Activated CD8-positive, alpha-beta memory T cell treated with anti-CD3 and anti-CD28 coated beads for 48 hours (primary cell): ENCODE measurements at regions not wholly inside any gene's neighbourhood (a gene's known extent, or its start where the extent isn't known, plus 50 kb on each side); places are given as distances from the start of the nearest gene placed in this dataset.
"Not testable (repeated sequence)": the region's sequence is repeated elsewhere in the genome, so short reads cannot be mapped to it uniquely, and the experiment has no call there.

Experiments
- DNase-seq, 3 experiments: peaks; one replicate each; pipeline ENCODE4 v3.0.0-alpha.2; 2020; ENCODE audit warnings: low read depth in 2 of 3, low spot score in 2 of 3

DNA sequence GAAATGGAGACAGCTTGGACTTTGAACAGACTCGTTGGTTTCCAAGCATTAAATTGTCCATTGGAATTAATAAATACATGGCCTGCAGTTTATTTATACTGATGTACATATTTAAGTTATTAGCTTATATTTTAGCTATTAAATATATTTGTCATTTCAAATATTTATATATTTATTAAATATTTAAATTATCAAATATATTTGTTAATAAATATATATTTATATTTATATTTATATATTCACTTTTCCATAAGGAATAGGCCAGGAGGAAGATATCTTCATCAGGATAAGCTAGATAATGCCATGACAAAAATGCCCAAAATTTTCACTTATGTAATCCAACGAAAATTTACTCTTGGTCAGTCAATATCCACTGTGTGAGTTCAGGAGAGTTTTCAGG lies 229.9 kb downstream of the ZNF608 start:
- no peak for DNase-seq

DNA sequence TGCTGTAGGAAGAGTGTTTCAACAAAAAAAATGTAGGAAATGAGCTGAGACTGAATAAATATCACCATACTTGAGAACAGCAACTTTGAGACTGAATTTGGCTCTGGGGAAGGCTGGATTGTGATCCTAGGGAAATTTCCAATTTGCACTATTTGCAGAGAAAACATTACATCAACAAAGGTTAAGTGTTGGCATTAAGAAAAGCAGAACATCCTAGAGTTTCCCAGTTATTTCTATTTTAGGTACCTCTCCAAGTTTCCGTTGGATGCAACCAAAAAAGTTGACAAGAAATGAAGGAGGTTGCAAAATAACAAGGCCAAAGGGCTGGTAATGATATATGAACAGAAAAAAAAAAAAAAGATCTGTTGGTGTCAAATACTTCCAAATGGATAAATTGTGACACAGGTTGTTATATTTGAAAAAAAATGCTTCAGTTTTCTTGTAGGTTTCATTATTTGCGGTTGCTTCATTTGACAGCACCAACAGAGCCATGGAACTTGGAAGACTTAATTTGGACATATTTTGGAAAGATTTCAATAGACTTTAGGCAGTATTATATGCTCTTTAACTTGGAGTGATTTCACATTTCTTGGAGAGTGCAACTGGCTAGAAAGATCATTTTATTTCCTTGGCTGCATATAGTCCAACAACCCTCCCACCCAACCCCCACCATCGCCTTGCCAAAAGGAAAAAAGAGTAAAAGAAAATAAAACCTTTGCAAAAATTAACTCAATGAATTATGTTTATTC lies 230.8 kb downstream of the ZNF608 start:
- DNase-seq = no peak

DNA sequence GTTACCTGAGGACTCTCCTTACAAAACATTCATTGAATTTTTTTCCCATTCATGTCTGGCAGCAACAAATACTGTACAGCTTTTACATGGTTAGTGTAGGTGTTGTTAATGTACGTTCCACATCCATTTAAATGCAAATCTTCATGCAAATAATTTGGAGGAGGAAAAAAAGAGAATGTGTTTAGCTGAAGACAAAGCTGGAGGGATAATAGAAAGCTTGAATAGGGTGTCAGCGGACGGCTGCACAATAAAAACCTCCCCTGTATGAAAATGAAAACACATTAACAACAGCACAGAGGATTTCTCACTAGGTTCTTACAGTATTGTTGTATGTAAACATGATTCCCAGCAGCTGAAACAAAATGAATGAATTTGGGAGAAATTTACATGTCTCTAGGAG lies 231.5 kb downstream of the ZNF608 start:
- DNase-seq = no peak

- DNase-seq = no peak
Observed at GRCh38 chr5:124512952-124513632, 233.3 kb downstream of the ZNF608 start.

DNA sequence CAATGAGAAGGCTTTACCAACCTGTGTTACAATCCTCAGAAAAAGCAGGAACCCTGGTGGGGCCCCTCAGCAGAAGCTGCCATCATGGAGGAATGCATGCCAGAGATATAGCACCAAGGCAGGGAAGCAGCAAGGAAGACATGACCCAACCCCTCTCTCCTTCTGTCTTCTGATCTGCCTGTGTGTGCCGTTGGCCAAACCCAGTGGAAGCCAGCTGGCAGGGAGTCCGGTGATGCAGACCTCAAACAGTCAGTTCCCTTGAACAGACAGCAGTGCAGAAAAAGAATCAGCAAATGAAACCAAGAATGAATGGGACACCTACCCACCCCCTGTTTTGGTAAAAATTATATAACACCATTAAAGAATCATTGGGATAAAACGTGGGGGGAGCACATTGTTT lies 234.2 kb downstream of the ZNF608 start:
- no peak for DNase-seq

DNA sequence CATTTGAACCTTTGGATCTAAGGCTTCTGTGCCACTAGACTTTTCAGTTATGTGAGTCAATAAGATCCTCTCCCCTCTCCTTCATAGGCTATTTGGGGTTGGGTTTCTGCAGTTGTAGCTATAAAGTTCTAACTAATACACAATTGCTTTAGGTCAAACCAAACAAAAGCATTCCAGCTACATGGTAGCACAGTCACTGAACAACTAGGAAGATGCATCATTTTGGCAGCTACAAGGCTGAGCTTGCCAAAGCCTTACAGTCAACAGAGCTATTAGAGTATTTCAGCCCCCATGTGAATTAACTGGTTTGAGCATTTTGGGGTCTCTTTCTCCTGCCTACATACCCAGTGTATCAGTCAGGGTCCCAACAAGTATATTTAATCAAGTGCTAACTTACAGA lies 234.6 kb downstream of the ZNF608 start:
- no peak for DNase-seq

GRCh38 chr5:124507688-124508087 lies 238.8 kb downstream of the ZNF608 start:
- no peak for DNase-seq

GRCh38 chr5:124504081-124504916 lies 242.1 kb downstream of the ZNF608 start:
- DNase-seq = no peak

DNA sequence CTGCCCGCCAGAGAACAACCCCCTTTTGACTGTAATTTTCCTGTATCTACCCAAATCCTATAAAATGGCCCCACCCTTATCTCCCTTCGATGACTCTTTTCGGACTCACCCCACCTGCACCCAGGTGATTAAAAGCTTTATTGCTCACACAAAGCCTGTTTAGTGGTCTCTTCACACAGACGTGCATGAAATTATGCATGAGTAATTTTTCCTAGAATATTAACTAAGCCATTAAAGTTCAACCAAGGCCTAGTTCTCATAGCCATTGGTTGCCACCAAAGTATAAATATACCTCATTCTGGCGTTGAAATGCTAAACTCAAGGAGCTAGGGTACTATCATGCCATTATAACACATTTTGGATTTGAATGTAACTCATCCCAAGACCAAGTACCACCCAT lies 243.9 kb downstream of the ZNF608 start:
- no peak for DNase-seq

DNA sequence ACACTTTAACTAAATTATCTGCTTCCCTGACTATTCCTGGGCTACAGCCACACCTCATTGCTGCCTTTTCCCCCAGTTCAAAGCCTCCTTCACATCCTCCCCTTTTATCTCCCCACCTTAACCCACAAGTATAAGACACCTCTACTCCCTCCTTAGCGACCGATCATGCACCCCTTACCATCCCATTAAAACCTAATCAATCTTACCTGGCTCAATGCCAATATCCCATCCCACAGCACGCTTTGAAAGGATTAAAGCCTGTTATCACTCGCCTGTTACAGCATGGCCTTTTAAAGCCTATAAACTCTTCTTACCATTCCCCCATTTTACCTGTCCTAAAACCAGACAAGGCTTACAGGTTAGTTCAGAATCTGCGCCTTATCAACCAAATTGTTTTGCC lies 246.6 kb downstream of the ZNF608 start:
- not testable (repeated sequence) for DNase-seq

DNA sequence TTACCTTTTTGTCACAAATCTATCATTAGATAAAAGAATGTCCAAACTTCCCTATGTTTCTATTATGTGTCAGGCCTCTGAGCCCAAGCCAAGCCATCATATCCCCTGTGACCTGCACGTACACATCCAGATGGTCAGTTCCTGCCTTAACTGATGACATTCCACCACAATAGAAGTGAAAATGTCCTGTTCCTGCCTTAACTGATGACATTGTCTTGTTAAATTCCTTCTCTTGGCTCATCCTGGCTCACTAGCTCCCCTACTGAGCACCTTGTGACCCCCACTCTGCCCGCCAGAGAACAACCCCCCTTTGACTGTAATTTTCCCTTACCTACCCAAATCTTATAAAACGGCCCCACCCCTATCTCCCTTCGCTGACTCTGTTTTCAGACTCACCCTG lies 249.5 kb downstream of the ZNF608 start:
- not testable (repeated sequence) for DNase-seq

GRCh38 chr5:124494540-124495116 lies 251.8 kb downstream of the ZNF608 start:
- no peak for DNase-seq

GRCh38 chr5:124492444-124493224 lies 253.8 kb downstream of the ZNF608 start:
- DNase-seq = no peak

GRCh38 chr5:124490315-124490714 lies 256.1 kb downstream of the ZNF608 start:
- not testable (repeated sequence) for DNase-seq

- no peak for DNase-seq
Observed at GRCh38 chr5:124481419-124481818, 265.0 kb downstream of the ZNF608 start.

DNA sequence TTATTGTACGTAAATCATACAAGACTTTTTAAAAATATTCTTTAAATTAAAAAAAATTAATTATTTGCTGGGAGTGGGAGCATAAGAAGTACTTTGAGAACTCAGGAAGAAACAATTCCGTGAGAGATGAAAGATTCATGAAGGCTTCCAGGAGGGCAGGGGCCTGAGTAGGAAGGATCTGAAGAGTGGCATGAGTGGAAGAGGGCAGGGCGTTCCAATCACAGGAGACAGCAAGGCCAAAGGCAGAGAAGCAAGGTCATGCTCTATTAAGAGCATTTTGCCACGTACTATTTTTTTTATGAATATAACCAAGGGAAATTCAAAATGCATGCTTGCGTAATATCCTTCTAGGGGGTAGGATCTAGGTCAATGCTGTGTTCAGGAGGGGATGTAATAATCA lies 265.5 kb downstream of the ZNF608 start:
- no peak for DNase-seq

DNA sequence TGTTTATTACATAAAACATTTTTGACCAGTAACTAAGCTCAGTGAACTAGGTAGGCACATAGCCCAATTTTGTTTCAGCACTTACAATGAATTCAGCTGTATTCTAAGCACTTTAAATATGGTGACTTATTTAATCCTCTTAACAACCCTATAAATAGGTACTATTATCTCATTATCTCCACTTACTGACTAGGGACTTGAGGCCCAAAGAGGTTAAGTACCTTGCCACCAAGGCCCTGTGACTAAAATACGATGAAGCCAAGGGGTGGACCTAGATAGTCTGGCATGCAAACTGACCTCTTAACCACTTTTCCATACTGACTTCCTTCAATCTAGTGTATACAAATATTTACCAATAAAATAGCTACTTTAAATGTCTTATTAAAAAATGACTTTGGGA lies 266.4 kb downstream of the ZNF608 start:
- no peak for DNase-seq

- no peak for DNase-seq
Observed at GRCh38 chr5:124478264-124478663, 268.2 kb downstream of the ZNF608 start.

GRCh38 chr5:124477577-124477976 lies 268.9 kb downstream of the ZNF608 start:
- DNase-seq = no peak

GRCh38 chr5:124477062-124477461 lies 269.4 kb downstream of the ZNF608 start:
- DNase-seq = no peak
